ENCODE measurements at regions not wholly inside any gene's neighbourhood (a gene's known extent, or its start where the extent isn't known, plus 50 kb on each side); places are given as distances from the start of the nearest gene placed in this dataset.

GRCh38 chr3:103937094-103937493 lies 1429.6 kb upstream of the ALCAM start:
- intact Hi-C loops (cut with micrococcal nuclease): no loop called here
- no peak for DNase-seq (ENCODE audit: unreplicated experiment)
- Mint-ChIP-seq H3K9me3 (ENCODE audit: unreplicated experiment) (peaks cover 8% of the 10 kb centered on the region), H3K27me3 (ENCODE audit: insufficient read depth, unreplicated experiment) (peaks cover 80% of the 10 kb centered on the region), H3K4me1 (ENCODE audit: insufficient read depth, unreplicated experiment) (no peaks in the 10 kb centered on the region), H3K27ac (ENCODE audit: low read depth, unreplicated experiment) (no peak overlapping the region), H3K36me3 (ENCODE audit: insufficient read depth, unreplicated experiment) (no peaks in the 10 kb centered on the region), H3K4me3 (ENCODE audit: unreplicated experiment) (no peak overlapping the region)
- TF ChIP-seq CTCF (IDR thresholded peaks at IDR 0.05; ENCODE audit: unreplicated experiment): no peak
- no TSS peak for BruUV-seq (replicated peaks)
- ChIA-PET CTCF (interaction anchor here (0.7 kb wide), 1 partner anchor 58 kb away, joined by 3 read pairs; no protein-coding TSS in a partner anchor), POLR2A (no interaction called here)

GRCh38 chr3:103947062-103947461 lies 1419.6 kb upstream of the ALCAM start:
- H3K4me3 Mint-ChIP-seq (ENCODE audit: unreplicated experiment): no peak overlapping the region
- ChIA-PET CTCF (no interaction called here), POLR2A (no interaction called here)
- H3K36me3 Mint-ChIP-seq (ENCODE audit: insufficient read depth, unreplicated experiment): no peaks in the 10 kb centered on the region
- no peaks in the 10 kb centered on the region for H3K4me1 Mint-ChIP-seq (ENCODE audit: insufficient read depth, unreplicated experiment)
- BruUV-seq (replicated peaks): no TSS peak
- TF ChIP-seq CTCF (IDR thresholded peaks at IDR 0.05; ENCODE audit: unreplicated experiment): no peak
- no peaks in the 10 kb centered on the region for H3K9me3 Mint-ChIP-seq (ENCODE audit: unreplicated experiment)
- H3K27ac Mint-ChIP-seq (ENCODE audit: low read depth, unreplicated experiment): no peak overlapping the region
- intact Hi-C loops (cut with micrococcal nuclease): no loop called here
- DNase-seq (ENCODE audit: unreplicated experiment): no peak
- peaks cover 48% of the 10 kb centered on the region for H3K27me3 Mint-ChIP-seq (ENCODE audit: insufficient read depth, unreplicated experiment)

- Mint-ChIP-seq H3K9me3 (ENCODE audit: unreplicated experiment) (no peaks in the 10 kb centered on the region), H3K27ac (ENCODE audit: low read depth, unreplicated experiment) (no peak overlapping the region), H3K4me1 (ENCODE audit: insufficient read depth, unreplicated experiment) (no peaks in the 10 kb centered on the region), H3K4me3 (ENCODE audit: unreplicated experiment) (no peak overlapping the region), H3K27me3 (ENCODE audit: insufficient read depth, unreplicated experiment) (peaks cover 57% of the 10 kb centered on the region), H3K36me3 (ENCODE audit: insufficient read depth, unreplicated experiment) (no peaks in the 10 kb centered on the region)
- POLR2A ChIA-PET: no interaction called here
- CTCF ChIA-PET: no interaction called here
- no peak for DNase-seq (ENCODE audit: unreplicated experiment)
- BruUV-seq (replicated peaks): no TSS peak
- intact Hi-C loops (cut with micrococcal nuclease): no loop called here
- no peak for TF ChIP-seq CTCF (IDR thresholded peaks at IDR 0.05; ENCODE audit: unreplicated experiment)
Measured at GRCh38 chr3:103949693-103950092, 1417.0 kb upstream of the ALCAM start.

GRCh38 chr3:103950676-103951075 lies 1416.0 kb upstream of the ALCAM start:
- no peak overlapping the region for H3K27ac Mint-ChIP-seq (ENCODE audit: low read depth, unreplicated experiment)
- no peak overlapping the region for H3K4me3 Mint-ChIP-seq (ENCODE audit: unreplicated experiment)
- no peaks in the 10 kb centered on the region for H3K36me3 Mint-ChIP-seq (ENCODE audit: insufficient read depth, unreplicated experiment)
- H3K27me3 Mint-ChIP-seq (ENCODE audit: insufficient read depth, unreplicated experiment): peaks cover 63% of the 10 kb centered on the region
- no peaks in the 10 kb centered on the region for H3K4me1 Mint-ChIP-seq (ENCODE audit: insufficient read depth, unreplicated experiment)
- CTCF ChIA-PET: no interaction called here
- POLR2A ChIA-PET: no interaction called here
- H3K9me3 Mint-ChIP-seq (ENCODE audit: unreplicated experiment): no peaks in the 10 kb centered on the region
- no peak for TF ChIP-seq CTCF (IDR thresholded peaks at IDR 0.05; ENCODE audit: unreplicated experiment)
- BruUV-seq (replicated peaks): no TSS peak
- DNase-seq (ENCODE audit: unreplicated experiment): no peak
- intact Hi-C loops (cut with micrococcal nuclease): no loop called here
